GM12874 (cell line): ENCODE measurements at regions not wholly inside any gene's neighbourhood (a gene's known extent, or its start where the extent isn't known, plus 50 kb on each side); places are given as distances from the start of the nearest gene placed in this dataset.

Experiments used
- TF ChIP-seq, protein P1 (sequence below): IDR thresholded peaks from 2 replicates; pipeline ENCODE4 v1.5.1; 2011; ENCODE audit warnings: low read depth, mild to moderate bottlenecking, control low read depth, low read length, moderate library complexity; ENCODE audit not compliant: insufficient read depth

DNA sequence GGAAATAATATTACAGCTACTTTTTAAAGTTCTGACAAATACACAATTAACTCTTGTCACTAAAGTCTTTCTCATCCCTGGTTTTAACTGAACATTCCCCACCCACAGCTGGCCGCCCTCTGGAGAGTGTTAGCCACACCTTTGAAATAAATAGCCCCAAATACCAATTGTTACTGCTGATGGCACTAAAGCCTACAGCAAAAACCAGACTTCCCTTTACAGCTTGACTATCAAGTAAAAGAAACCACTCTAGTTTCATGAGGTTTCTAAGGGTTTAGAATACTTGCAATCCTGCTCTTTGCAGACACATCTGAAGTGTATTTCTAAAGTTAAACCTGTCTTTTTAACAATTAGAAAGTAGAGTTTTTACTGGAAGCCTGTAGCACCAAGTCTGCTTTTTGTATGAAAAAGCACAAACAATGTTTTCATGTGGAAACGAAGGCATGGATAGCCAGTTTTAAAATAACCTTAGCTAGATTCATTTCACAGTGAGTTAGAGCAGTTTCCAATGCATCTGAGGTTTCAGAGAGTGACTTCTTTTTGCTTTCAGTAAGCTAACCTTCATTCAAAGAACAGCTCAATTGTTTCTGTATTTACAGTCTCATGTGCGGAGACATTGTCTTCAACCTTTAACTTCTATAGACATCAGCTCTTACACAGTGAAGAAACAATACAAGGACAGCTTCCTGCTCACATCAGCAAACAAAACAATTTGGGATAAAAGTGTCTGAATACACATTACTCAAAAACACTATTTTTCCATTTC lies 164.8 kb upstream of the VEGFC start:
- TF ChIP-seq, protein P1, sequence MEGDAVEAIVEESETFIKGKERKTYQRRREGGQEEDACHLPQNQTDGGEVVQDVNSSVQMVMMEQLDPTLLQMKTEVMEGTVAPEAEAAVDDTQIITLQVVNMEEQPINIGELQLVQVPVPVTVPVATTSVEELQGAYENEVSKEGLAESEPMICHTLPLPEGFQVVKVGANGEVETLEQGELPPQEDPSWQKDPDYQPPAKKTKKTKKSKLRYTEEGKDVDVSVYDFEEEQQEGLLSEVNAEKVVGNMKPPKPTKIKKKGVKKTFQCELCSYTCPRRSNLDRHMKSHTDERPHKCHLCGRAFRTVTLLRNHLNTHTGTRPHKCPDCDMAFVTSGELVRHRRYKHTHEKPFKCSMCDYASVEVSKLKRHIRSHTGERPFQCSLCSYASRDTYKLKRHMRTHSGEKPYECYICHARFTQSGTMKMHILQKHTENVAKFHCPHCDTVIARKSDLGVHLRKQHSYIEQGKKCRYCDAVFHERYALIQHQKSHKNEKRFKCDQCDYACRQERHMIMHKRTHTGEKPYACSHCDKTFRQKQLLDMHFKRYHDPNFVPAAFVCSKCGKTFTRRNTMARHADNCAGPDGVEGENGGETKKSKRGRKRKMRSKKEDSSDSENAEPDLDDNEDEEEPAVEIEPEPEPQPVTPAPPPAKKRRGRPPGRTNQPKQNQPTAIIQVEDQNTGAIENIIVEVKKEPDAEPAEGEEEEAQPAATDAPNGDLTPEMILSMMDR, result no peak

DNA sequence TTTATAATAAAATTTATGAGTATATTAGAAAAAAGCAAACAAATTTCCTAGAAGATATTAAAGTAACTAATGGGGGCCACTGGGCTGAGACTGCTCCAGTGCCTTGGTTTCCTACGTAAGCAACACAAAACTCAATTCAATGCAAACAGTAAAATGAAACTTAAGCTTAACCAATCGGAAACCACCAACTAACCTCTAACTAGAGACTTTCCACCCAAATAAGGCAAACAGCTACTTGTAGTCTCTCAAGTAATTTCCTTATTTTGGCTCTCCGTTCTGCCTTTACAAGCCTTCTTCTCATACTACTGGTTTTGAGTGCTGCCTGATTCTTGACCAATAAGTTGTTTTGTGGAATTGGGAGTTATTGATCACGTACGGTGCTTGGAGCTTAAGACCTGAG lies 167.3 kb upstream of the VEGFC start:
- TF ChIP-seq, protein P1, result no peak

DNA sequence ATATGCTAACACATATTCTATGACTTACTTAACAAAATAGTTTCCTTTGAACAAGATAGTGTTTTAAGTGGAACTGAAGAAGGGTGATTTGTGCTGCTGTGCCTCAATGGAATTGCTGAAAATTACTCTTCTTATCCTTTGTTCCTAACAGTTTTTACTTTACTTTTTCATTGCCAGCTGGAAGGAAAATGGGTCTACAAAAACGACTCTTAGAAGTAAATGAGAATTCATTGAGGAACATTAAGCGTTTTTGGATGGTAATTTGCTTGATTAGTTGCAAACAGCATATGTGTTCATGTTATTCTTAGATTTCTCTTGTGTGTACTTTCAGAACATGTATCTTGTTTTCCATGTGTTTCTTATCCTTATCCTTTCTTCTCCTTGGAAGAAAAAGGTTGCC lies 170.4 kb upstream of the VEGFC start:
- TF ChIP-seq, protein P1, result no peak

DNA sequence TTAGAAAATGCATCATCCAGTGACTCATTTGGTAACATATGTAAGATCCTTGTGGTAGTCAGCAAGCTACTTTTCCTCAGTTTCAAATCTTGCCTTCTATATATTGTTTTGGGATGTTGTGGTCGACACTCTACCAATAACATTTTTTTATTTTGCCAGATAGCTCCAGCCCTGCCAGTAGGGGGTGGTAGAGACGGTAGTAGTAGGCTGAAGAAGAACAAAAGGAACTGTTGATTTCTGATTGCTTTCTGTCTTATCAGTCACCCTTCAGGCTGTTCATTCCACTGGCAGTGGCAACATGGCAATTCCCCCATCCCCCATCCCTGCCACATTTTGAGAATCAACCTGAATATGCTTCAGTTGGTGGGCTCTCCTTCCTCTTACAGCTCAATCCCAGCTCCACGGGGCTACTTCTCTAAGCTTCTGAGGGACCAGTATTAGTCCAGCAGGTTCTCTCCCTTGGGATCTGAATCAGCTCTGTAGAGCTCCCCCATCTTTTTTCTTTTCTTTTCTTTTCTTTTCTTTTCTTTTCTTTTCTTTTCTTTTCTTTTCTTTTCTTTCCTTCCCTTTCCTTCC lies 171.5 kb upstream of the VEGFC start:
- TF ChIP-seq, protein P1, result peak; percentile 38; the same call in 1 of the 2 replicates

DNA sequence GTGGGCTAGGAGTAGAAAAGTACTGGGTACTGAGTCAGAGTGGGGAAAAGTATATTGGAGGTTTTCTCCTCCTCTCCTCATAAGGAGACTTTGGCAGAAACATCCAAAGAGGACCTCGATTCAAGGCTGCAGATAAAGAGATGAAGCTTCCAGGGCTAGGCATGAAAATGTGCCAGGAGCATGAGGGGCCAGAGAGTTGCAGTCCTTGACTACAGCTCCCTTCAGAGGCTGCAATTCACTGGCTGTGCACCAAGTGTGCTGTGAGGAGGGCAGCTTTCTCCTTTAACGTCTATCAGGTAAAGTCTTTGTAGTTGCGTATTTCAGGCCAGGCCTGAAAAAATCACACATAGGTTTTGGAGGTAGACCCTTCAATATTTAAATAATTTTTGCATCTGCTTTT lies 174.9 kb upstream of the VEGFC start:
- TF ChIP-seq, protein P1, result no peak

DNA sequence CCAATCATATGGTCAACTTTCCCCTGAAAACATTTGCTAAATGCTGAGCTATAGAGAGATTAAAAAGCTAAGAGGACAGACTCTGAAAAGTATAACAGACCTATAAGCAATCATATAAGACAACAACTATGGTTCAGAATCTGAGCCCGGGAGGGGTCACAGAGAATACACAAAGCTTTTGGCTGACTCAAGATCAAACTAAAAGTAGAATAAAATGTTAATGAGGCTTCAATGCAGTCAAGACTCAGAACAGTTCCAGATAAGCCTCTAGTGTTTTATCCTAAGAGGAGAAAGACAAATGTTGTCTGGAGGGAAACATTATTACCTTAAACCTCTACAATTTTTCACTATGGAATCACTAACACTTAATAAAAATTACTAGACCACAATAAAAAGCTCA lies 175.4 kb upstream of the VEGFC start:
- TF ChIP-seq, protein P1, result no peak

DNA sequence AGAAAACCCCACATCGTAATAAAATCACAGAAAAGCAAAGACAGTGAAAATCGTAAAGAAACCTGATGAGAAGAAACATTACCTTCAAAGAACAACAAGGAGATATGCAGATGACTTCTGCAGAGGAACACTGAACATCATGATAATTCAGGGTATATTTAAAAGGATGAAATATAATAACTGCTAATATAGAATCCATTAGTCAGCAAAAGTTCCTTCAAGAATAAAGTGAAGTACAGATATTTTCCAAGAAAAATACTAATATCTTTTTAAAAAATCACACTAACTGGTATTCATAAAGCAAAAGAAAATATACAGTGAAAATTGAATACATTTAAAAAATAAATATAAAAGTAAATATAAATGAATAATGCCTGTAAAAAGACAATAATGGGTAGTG lies 176.3 kb upstream of the VEGFC start:
- TF ChIP-seq, protein P1, result no peak
